ENCODE measurements at regions not wholly inside any gene's neighbourhood (a gene's known extent, or its start where the extent isn't known, plus 50 kb on each side); places are given as distances from the start of the nearest gene placed in this dataset.
A peak's percentile ranks its signal among the peaks of the same experiment; 100 is the strongest.

GRCh38 chr10:28367929-28368484 lies 65.1 kb upstream of the MPP7 start:
- no peak overlapping the region for H3K27ac Mint-ChIP-seq
- H3K36me3 Mint-ChIP-seq (ENCODE audit: low read depth) = no peaks in the 10 kb centered on the region
- DNase-seq (ENCODE audit: low spot score) (no peak), ATAC-seq (no peak)
- no peak overlapping the region for H3K4me3 Mint-ChIP-seq
- no peaks in the 10 kb centered on the region for H3K79me2 ChIP-seq (replicated peaks; ENCODE audit: insufficient read depth)
- no peaks in the 10 kb centered on the region for H3K36me3 ChIP-seq (ENCODE audit: insufficient read depth)
- peaks cover 8% of the 10 kb centered on the region for H3K27me3 Mint-ChIP-seq (ENCODE audit: insufficient read depth, low read depth, poor library complexity)
- H3K9me3 Mint-ChIP-seq = no peaks in the 10 kb centered on the region
- no peaks in the 10 kb centered on the region for H3K9me2 ChIP-seq (ENCODE audit: insufficient read depth)
- H3K4me2 ChIP-seq = no peak overlapping the region
- no peaks in the 10 kb centered on the region for H4K20me1 ChIP-seq (replicated peaks; ENCODE audit: insufficient read depth)
- no peaks in the 10 kb centered on the region for H3K4me1 ChIP-seq (ENCODE audit: insufficient read depth)
- H3K4me3 ChIP-seq = no peak overlapping the region
- TF ChIP-seq POLR2AphosphoS5 (IDR thresholded peaks at IDR 0.05; ENCODE audit: low read depth) (no peak), STAT1 (IDR thresholded peaks at IDR 0.05; ENCODE audit: unreplicated experiment) (no peak), ETS1 (IDR thresholded peaks at IDR 0.05) (no peak), ZNF462 (CRISPR knock-in tag; IDR thresholded peaks at IDR 0.05) (no peak), ZNF331 (CRISPR knock-in tag; IDR thresholded peaks at IDR 0.05; ENCODE audit: low read depth) (no peak)
- H3F3A ChIP-seq (replicated peaks; ENCODE audit: low read depth) = no peaks in the 10 kb centered on the region
- H2AFZ ChIP-seq = peak overlapping the region; percentile 19; the same call in 1 of the 2 replicates
- no peak overlapping the region for H3K27ac ChIP-seq (ENCODE audit: low read depth)
- H3K27me3 ChIP-seq (ENCODE audit: insufficient read depth) = no peaks in the 10 kb centered on the region
- no peaks in the 10 kb centered on the region; the same call in 2 of the 3 replicates for H3K4me1 Mint-ChIP-seq
